GM12874 (cell line): ENCODE measurements at regions not wholly inside any gene's neighbourhood (a gene's known extent, or its start where the extent isn't known, plus 50 kb on each side); places are given as distances from the start of the nearest gene placed in this dataset.

ENCODE experiments used
- CTCF ChIP-seq: IDR thresholded peaks from 2 replicates; pipeline ENCODE4 v1.5.1; 2011; ENCODE audit warnings: low read depth, mild to moderate bottlenecking, control low read depth, low read length, moderate library complexity; ENCODE audit not compliant: insufficient read depth

- no peak for TF ChIP-seq CTCF
Measured at GRCh38 chr7:119957335-119957734, 315.6 kb upstream of the KCND2 start.

- no peak for TF ChIP-seq CTCF
Measured at GRCh38 chr7:119959811-119960210, 313.2 kb upstream of the KCND2 start.

GRCh38 chr7:119963654-119964053, 309.3 kb upstream of the KCND2 start:
- no peak for TF ChIP-seq CTCF

- no peak for TF ChIP-seq CTCF
Measured at GRCh38 chr7:119964065-119964464, 308.9 kb upstream of the KCND2 start.

GRCh38 chr7:119964788-119965542, 308.0 kb upstream of the KCND2 start:
- TF ChIP-seq CTCF, result no peak

- TF ChIP-seq CTCF, result no peak
Measured at GRCh38 chr7:119967221-119967620, 305.8 kb upstream of the KCND2 start.

- TF ChIP-seq CTCF, result no peak
Measured at GRCh38 chr7:119969054-119969453, 303.9 kb upstream of the KCND2 start.
